ENCODE measurements at regions not wholly inside any gene's neighbourhood (a gene's known extent, or its start where the extent isn't known, plus 50 kb on each side); places are given as distances from the start of the nearest gene placed in this dataset.

- H3K27me3 ChIP-seq = no peaks in the 10 kb centered on the region
- no peak overlapping the region for H3K27ac ChIP-seq
- H3K4me3 ChIP-seq = no peak overlapping the region
- H3K36me3 ChIP-seq = no peaks in the 10 kb centered on the region
- H3K9me3 ChIP-seq = no peaks in the 10 kb centered on the region
- H3K4me1 ChIP-seq = peaks cover under 1% of the 10 kb centered on the region
- no peak for DNase-seq (ENCODE audit: extremely low spot score in 2 of 2)
- peak; percentile 31 to 57 (median 47) for TF ChIP-seq CTCF (IDR thresholded peaks at IDR 0.05)
- TF ChIP-seq POLR2A (IDR thresholded peaks at IDR 0.05) = no peak
- intact Hi-C loops (cut with DNase I) = no loop called here
Observed at GRCh38 chr3:167882057-167882667, 146.6 kb downstream of the SERPINI1 start.

- no peak for DNase-seq (ENCODE audit: extremely low spot score in 2 of 2)
- no peaks in the 10 kb centered on the region for H3K9me3 ChIP-seq
- intact Hi-C loops (cut with DNase I) = no loop called here
- H3K27me3 ChIP-seq = no peaks in the 10 kb centered on the region
- TF ChIP-seq POLR2A (IDR thresholded peaks at IDR 0.05) = no peak
- TF ChIP-seq CTCF (IDR thresholded peaks at IDR 0.05) = no peak
- TF ChIP-seq POLR2AphosphoS5 (IDR thresholded peaks at IDR 0.05; ENCODE audit: insufficient read depth in 1 of 2, low read depth in 1 of 2) = no peak
- H3K27ac ChIP-seq = no peak overlapping the region
- H3K36me3 ChIP-seq = no peaks in the 10 kb centered on the region
- H3K4me1 ChIP-seq = peaks cover 9% of the 10 kb centered on the region
- H3K4me3 ChIP-seq = no peak overlapping the region
Observed at GRCh38 chr3:167880183-167880582, 144.7 kb downstream of the SERPINI1 start.

GRCh38 chr3:167876620-167877281 lies 141.2 kb downstream of the SERPINI1 start:
- DNase-seq (ENCODE audit: extremely low spot score in 2 of 2) = no peak
- Histone ChIP-seq H3K9me3 (no peaks in the 10 kb centered on the region), H3K36me3 (no peaks in the 10 kb centered on the region), H3K4me3 (no peak overlapping the region), H3K27ac (no peak overlapping the region), H3K4me1 (peaks cover 9% of the 10 kb centered on the region), H3K27me3 (no peaks in the 10 kb centered on the region)
- TF ChIP-seq CTCF (IDR thresholded peaks at IDR 0.05) (no peak), POLR2AphosphoS5 (IDR thresholded peaks at IDR 0.05; ENCODE audit: insufficient read depth in 1 of 2, low read depth in 1 of 2) (peak in 1 of 2 donors; percentile 44), POLR2A (IDR thresholded peaks at IDR 0.05) (no peak)
- intact Hi-C loops (cut with DNase I) = no loop called here

Measured in vagina (tissue), 2 donors.